Gastrocnemius medialis (tissue), 4 donors: ENCODE measurements at regions not wholly inside any gene's neighbourhood (a gene's known extent, or its start where the extent isn't known, plus 50 kb on each side); places are given as distances from the start of the nearest gene placed in this dataset.

Experiments
- ATAC-seq, 2 donors: fragments of 150-250 bp; one replicate each; pipeline ENCODE4 v1.9.1; 2016
- DNase-seq, 2 donors: peaks; one replicate each; pipeline ENCODE4 v3.0.0-alpha.2; 2019
- H3K27ac ChIP-seq, 4 donors: fragments of 200-600 bp; sonication (generic); 1 replicate in 1 of 4; 2 replicates in 3 of 4; pipeline ENCODE4 v1.5.1; 2016 to 2018; ENCODE audit warnings: mild to moderate bottlenecking in 2 of 4, moderate library complexity in 1 of 4
- H3K27me3 ChIP-seq, 3 donors: fragments of 200-600 bp; sonication (generic) in 2 of 3; 1 replicate in 1 of 3; 2 replicates in 2 of 3; pipeline versions ENCODE4 v1.5.1 to v1.6.0; 2016 to 2019; ENCODE audit warnings: mild to moderate bottlenecking in 1 of 3, moderate library complexity in 1 of 3
- H3K36me3 ChIP-seq, 2 donors: fragments of 200-600 bp; sonication (generic) in 1 of 2; one replicate each; pipeline ENCODE4 v1.5.1; 2017 to 2018
- H3K4me1 ChIP-seq, 2 donors: fragments of 200-600 bp; sonication (generic) in 1 of 2; one replicate each; pipeline ENCODE4 v1.5.1; 2016 to 2017; ENCODE audit warnings: mild to moderate bottlenecking in 2 of 2
- H3K4me3 ChIP-seq, 4 donors: fragments of 200-600 bp; sonication (generic) in 3 of 4; 1 replicate in 1 of 4; 2 replicates in 3 of 4; pipeline ENCODE4 v1.5.1; 2016 to 2019; ENCODE audit warnings: mild to moderate bottlenecking in 2 of 4
- H3K9me3 ChIP-seq, 3 donors: fragments of 200-600 bp; sonication (generic) in 2 of 3; 1 replicate in 1 of 3; 2 replicates in 2 of 3; pipeline ENCODE4 v1.5.1; 2016 to 2019
- POLR2A ChIP-seq, 2 donors: fragments of 450-650 bp; IDR thresholded peaks; one replicate each; pipeline ENCODE4 v1.6.1; 2017; ENCODE audit warnings: antibody characterized with exemption in 2 of 2, mild to moderate bottlenecking in 2 of 2, moderate library complexity in 2 of 2
- in situ Hi-C, 4 donors: fragments of 200-750 bp; cut with MboI; loops; one replicate each; pipeline versions ENCODE4 v1.15.0 to v1.8.0; 2017; ENCODE audit warnings: low sequenced_read_pairs in 4 of 4
- intact Hi-C: fragments of 100-400 bp; cut with DNase I; formaldehyde crosslinking; loops from one replicate; pipeline ENCODE4 v1.15.1; 2023; ENCODE audit warnings: low total_unique reads
- TF ChIP-seq, protein P1 (sequence below), 5 experiments: fragments of 450-650 bp in 3 of 5; fragments of 200-600 bp in 2 of 5; sonication (generic) in 2 of 5; IDR thresholded peaks in 4 of 5; conservative IDR thresholded peaks in 1 of 5; 1 replicate in 4 of 5; 2 replicates in 1 of 5; pipeline ENCODE4 v1.5.1; 2016 to 2019; ENCODE audit warnings: antibody characterized with exemption in 5 of 5, mild to moderate bottlenecking in 3 of 5, moderate library complexity in 3 of 5

DNA sequence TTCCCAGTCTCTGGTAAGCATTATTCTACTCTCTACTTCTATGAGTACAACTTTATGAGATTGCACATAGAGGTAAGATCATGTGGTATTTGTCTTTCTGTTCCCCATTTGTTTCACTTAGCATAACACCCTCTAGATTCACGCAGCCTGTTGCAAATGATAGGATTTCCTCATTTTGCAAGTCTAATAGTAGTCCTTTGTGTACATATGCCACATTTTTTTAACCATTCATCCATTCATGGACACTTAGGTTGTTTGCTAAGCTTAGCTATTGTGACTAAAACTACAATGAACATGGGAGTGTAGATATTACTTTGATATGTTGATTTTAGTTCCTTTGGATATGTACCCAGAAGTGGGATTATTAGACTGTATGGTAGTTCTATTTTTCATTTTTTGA is 717.9 kb upstream of the ALCAM start:
- H3K27ac ChIP-seq, result no peak overlapping the region
- intact Hi-C loops, result no loop called here
- no peaks in the 10 kb centered on the region for H3K36me3 ChIP-seq
- no peaks in the 10 kb centered on the region for H3K4me1 ChIP-seq
- H3K9me3 ChIP-seq, result no peaks in the 10 kb centered on the region
- in situ Hi-C loops, result loop anchor here in 1 of 4 donors (25.0 kb wide), 1 partner anchor 88 kb away; no protein-coding TSS in a partner anchor
- ATAC-seq (no peak), DNase-seq (no peak)
- no peaks in the 10 kb centered on the region for H3K27me3 ChIP-seq
- TF ChIP-seq, protein P1, sequence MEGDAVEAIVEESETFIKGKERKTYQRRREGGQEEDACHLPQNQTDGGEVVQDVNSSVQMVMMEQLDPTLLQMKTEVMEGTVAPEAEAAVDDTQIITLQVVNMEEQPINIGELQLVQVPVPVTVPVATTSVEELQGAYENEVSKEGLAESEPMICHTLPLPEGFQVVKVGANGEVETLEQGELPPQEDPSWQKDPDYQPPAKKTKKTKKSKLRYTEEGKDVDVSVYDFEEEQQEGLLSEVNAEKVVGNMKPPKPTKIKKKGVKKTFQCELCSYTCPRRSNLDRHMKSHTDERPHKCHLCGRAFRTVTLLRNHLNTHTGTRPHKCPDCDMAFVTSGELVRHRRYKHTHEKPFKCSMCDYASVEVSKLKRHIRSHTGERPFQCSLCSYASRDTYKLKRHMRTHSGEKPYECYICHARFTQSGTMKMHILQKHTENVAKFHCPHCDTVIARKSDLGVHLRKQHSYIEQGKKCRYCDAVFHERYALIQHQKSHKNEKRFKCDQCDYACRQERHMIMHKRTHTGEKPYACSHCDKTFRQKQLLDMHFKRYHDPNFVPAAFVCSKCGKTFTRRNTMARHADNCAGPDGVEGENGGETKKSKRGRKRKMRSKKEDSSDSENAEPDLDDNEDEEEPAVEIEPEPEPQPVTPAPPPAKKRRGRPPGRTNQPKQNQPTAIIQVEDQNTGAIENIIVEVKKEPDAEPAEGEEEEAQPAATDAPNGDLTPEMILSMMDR (IDR thresholded peaks at IDR 0.05 in 4 of 5, conservative IDR thresholded peaks at IDR 0.05 in 1 of 5), result no peak
- TF ChIP-seq POLR2A (IDR thresholded peaks at IDR 0.05), result no peak
- H3K4me3 ChIP-seq, result no peak overlapping the region

DNA sequence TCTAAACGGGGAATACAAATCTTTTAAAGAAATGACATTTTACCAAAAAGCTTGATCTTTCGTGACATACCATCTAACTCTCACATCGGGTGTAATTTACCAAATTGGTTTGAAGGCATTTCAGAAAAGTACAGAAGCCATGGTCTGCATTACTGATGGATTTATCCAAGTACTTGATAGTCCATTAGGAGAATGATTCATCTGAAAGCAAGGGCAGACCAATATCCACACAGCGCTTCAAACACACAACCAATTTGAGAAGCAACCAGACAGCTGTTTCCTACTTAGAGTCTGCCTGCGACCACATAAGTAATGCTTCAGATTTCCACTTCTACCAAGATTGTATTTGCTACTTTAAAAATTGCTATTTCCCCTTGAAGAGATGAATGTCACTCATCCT is 697.6 kb upstream of the ALCAM start:
- no peaks in the 10 kb centered on the region for H3K4me1 ChIP-seq
- no peak for DNase-seq
- in situ Hi-C loops (no loop called here), intact Hi-C loops (no loop called here)
- TF ChIP-seq, protein P1 (IDR thresholded peaks at IDR 0.05 in 4 of 5, conservative IDR thresholded peaks at IDR 0.05 in 1 of 5), result no peak
- no peak for TF ChIP-seq POLR2A (IDR thresholded peaks at IDR 0.05)
- no peak overlapping the region for H3K4me3 ChIP-seq
- H3K9me3 ChIP-seq, result no peaks in the 10 kb centered on the region
- H3K27ac ChIP-seq, result no peak overlapping the region
- no peak for ATAC-seq
- H3K36me3 ChIP-seq, result no peaks in the 10 kb centered on the region
- H3K27me3 ChIP-seq, result no peaks in the 10 kb centered on the region

DNA sequence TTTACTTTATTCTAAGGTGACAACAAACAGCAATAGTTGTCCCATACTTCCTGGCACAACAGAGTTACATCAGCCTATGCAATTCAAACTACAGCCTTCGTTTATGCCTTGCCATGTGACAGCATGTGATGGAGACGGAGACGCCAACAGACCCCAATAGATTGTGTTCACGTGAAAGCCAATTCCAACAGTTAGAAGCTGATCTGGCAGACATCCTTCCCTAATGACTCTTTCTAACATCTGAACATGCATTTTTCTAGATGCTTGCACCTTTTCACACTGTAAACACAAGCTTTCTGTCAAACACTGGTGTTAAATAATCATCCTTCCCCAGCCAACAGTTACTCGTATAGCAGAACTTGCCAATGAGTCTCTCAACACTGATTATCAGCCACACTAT is 694.4 kb upstream of the ALCAM start:
- Histone ChIP-seq H3K4me1 (no peaks in the 10 kb centered on the region), H3K27me3 (no peaks in the 10 kb centered on the region), H3K4me3 (no peak overlapping the region), H3K9me3 (no peaks in the 10 kb centered on the region), H3K36me3 (no peaks in the 10 kb centered on the region), H3K27ac (no peak overlapping the region)
- no peak for DNase-seq
- no peak for TF ChIP-seq POLR2A (IDR thresholded peaks at IDR 0.05)
- in situ Hi-C loops, result no loop called here
- no peak for ATAC-seq
- intact Hi-C loops, result no loop called here

DNA sequence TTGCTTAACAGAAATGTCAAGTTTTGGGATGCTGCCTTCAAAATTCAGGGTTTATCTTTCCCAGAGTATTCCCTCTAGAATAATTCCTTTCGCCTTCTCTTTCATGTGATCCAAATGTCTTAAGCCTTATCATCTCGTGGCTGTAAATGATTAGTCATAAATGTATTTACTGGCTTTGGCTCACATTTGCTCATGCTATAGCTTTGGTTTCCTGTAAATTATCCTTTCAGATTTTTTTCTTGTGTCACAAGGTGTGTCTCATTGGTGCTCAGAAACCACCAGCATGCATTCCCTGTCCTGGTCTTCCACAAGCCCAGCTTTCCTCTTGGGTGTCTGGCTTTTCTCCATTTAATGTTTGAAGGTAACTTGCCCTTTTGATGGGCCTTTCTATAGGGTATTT is 692.7 kb upstream of the ALCAM start:
- TF ChIP-seq, protein P1 (IDR thresholded peaks at IDR 0.05 in 4 of 5, conservative IDR thresholded peaks at IDR 0.05 in 1 of 5), result no peak
- no peak for TF ChIP-seq POLR2A (IDR thresholded peaks at IDR 0.05)
- DNase-seq, result no peak
- ATAC-seq, result no peak
- no peak overlapping the region for H3K27ac ChIP-seq
- H3K9me3 ChIP-seq, result no peaks in the 10 kb centered on the region
- intact Hi-C loops, result no loop called here
- in situ Hi-C loops, result no loop called here
- H3K4me1 ChIP-seq, result no peaks in the 10 kb centered on the region
- H3K4me3 ChIP-seq, result no peak overlapping the region
- no peaks in the 10 kb centered on the region for H3K27me3 ChIP-seq
- H3K36me3 ChIP-seq, result no peaks in the 10 kb centered on the region

DNA sequence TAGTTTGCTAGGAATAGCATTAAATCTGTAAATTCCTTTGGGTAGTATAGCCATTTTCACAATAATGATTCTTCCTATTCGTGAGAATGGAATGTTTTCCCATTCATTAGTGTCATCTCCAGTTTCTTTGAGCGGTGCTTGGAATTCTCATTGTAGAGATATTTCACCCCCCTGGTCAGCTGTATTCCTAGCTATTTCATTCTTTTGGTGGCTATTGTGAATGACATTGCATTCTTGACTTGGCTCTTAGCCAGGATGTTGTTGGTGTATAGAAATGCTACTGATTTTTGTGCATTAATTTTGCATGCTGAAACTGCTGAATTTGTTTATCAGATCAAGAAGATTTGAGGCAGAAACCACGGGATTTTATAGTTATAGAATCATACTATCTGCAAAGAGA is 690.5 kb upstream of the ALCAM start:
- ATAC-seq (no peak), DNase-seq (no peak)
- no peaks in the 10 kb centered on the region for H3K4me1 ChIP-seq
- no peaks in the 10 kb centered on the region for H3K9me3 ChIP-seq
- no peak overlapping the region for H3K4me3 ChIP-seq
- TF ChIP-seq POLR2A (IDR thresholded peaks at IDR 0.05), result no peak
- TF ChIP-seq, protein P1 (IDR thresholded peaks at IDR 0.05 in 4 of 5, conservative IDR thresholded peaks at IDR 0.05 in 1 of 5), result no peak
- H3K27me3 ChIP-seq, result no peaks in the 10 kb centered on the region
- intact Hi-C loops, result no loop called here
- in situ Hi-C loops, result no loop called here
- no peaks in the 10 kb centered on the region for H3K36me3 ChIP-seq
- H3K27ac ChIP-seq, result no peak overlapping the region
